ENCODE measurements at regions not wholly inside any gene's neighbourhood (a gene's known extent, or its start where the extent isn't known, plus 50 kb on each side); places are given as distances from the start of the nearest gene placed in this dataset.

DNA sequence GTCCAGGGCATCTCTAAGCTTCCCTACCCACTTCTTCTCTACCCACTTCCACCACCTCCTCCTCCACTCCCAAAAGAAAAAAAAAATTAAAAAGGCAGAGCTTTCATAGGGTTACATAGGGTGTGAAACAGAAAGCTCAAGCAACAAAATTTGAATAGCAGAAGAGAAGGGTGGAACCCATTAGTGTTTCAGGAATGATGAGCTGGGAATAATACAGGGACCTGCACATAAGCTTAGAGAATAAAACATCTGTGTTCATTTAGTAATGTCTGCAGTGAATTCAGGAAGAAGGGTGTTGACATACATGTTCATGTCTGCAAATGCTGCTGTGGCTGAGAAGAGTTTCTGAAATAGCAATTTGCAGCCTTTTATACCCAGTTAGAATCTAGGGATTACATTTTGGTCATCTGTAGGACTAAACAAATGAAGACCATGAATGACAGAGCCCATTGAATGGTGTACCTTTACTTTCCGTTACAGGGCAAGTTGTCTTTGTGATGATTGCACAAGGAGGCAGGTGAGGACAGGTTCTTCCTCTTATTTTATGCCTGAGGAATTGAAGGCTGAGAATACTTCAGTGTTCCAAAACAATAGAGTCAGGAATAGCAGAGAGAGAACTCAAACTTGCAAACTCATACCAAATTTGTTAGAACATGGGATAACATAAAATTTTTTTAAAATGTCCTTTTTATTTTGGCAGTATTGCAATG lies 975.1 kb downstream of the TFAP2A start:
- Histone ChIP-seq H3K36me3 (replicated peaks in 1 of 2) (no peaks in the 10 kb centered on the region), H3K27me3 (no peaks in the 10 kb centered on the region), H3K4me1 (replicated peaks in 1 of 2) (no peaks in the 10 kb centered on the region), H3K9me3 (replicated peaks in 1 of 3) (no peaks in the 10 kb centered on the region), H3K4me3 (no peak overlapping the region), H3K27ac (no peak overlapping the region)
- TF ChIP-seq POLR2A (IDR thresholded peaks at IDR 0.05), result no peak
- TF ChIP-seq CTCF (IDR thresholded peaks at IDR 0.05), result no peak
- intact Hi-C loops (cut with DNase I), result no loop called here
- no peak for DNase-seq
- 60 to 70% (median 66%) methylated on average over 1 of the region's 1 CpG for WGBS, 4 donors

- Histone ChIP-seq H3K4me3 (peak overlapping the region in 1 of 4 donors; percentile 14), H3K9me3 (replicated peaks in 1 of 3) (no peaks in the 10 kb centered on the region), H3K36me3 (replicated peaks in 1 of 2) (no peaks in the 10 kb centered on the region), H3K27ac (no peak overlapping the region), H3K4me1 (replicated peaks in 1 of 2) (no peaks in the 10 kb centered on the region), H3K27me3 (no peaks in the 10 kb centered on the region)
- DNase-seq, result no peak
- intact Hi-C loops (cut with DNase I), result no loop called here
- TF ChIP-seq POLR2A (IDR thresholded peaks at IDR 0.05) (no peak), CTCF (IDR thresholded peaks at IDR 0.05) (no peak)
- WGBS, 4 donors, result 80 to 88% (median 84%) methylated on average over 3 of the region's 3 CpGs
These were observed 977.0 kb downstream of the TFAP2A start for GRCh38 chr6:9437836-9438235.

GRCh38 chr6:9435281-9435680 lies 979.6 kb downstream of the TFAP2A start:
- H3K9me3 ChIP-seq (replicated peaks in 1 of 3), result no peaks in the 10 kb centered on the region
- intact Hi-C loops (cut with DNase I), result no loop called here

GRCh38 chr6:9431945-9432344 lies 982.9 kb downstream of the TFAP2A start:
- Histone ChIP-seq H3K36me3 (replicated peaks in 1 of 2) (no peaks in the 10 kb centered on the region), H3K27me3 (no peaks in the 10 kb centered on the region), H3K27ac (no peak overlapping the region), H3K9me3 (replicated peaks in 1 of 3) (no peaks in the 10 kb centered on the region), H3K4me1 (replicated peaks in 1 of 2) (no peaks in the 10 kb centered on the region), H3K4me3 (no peak overlapping the region)
- DNase-seq, result no peak
- no peak for TF ChIP-seq CTCF (IDR thresholded peaks at IDR 0.05)
- TF ChIP-seq POLR2A (IDR thresholded peaks at IDR 0.05), result no peak
- intact Hi-C loops (cut with DNase I), result no loop called here
- 83 to 90% (median 88%) methylated on average over 4 of the region's 4 CpGs for WGBS, 4 donors

More at GRCh38 chr6:9435281-9435680, 979.6 kb downstream of the TFAP2A start:
- 36 to 50% (median 43%) methylated on average over 4 of the region's 4 CpGs for WGBS, 4 donors
- Histone ChIP-seq H3K27me3 (no peaks in the 10 kb centered on the region), H3K36me3 (replicated peaks in 1 of 2) (no peaks in the 10 kb centered on the region), H3K4me3 (no peak overlapping the region), H3K4me1 (replicated peaks in 1 of 2) (no peaks in the 10 kb centered on the region), H3K27ac (no peak overlapping the region)
- TF ChIP-seq POLR2A (IDR thresholded peaks at IDR 0.05), result no peak
- no peak for TF ChIP-seq CTCF (IDR thresholded peaks at IDR 0.05)
- DNase-seq, result no peak
